Spleen (tissue), 11 donors: ENCODE measurements at regions not wholly inside any gene's neighbourhood (a gene's known extent, or its start where the extent isn't known, plus 50 kb on each side); places are given as distances from the start of the nearest gene placed in this dataset.

Experiments used
- DNase-seq: peaks from one replicate; pipeline ENCODE4 v3.0.0-alpha.2; 2020
- H3K27ac ChIP-seq, 8 donors: fragments of 200-600 bp; sonication (generic) in 7 of 8; 1 replicate in 4 of 8; 2 replicates in 4 of 8; pipeline versions ENCODE4 v1.5.0 to v1.8.0; 2016 to 2021; ENCODE audit warnings: inconsistent platforms in 4 of 8, mild to moderate bottlenecking in 4 of 8, moderate library complexity in 1 of 8
- H3K27me3 ChIP-seq, 7 donors: fragments of 200-600 bp; sonication (generic) in 6 of 7; replicated peaks in 1 of 7; 1 replicate in 4 of 7; 2 replicates in 3 of 7; pipeline versions ENCODE4 v1.5.0 to v1.8.0; 2016 to 2021; ENCODE audit warnings: inconsistent platforms in 3 of 7, mild to moderate bottlenecking in 1 of 7
- H3K36me3 ChIP-seq, 6 donors: fragments of 200-600 bp; sonication (generic) in 5 of 6; 1 replicate in 4 of 6; 2 replicates in 2 of 6; pipeline versions ENCODE4 v1.5.0 to v1.8.0; 2016 to 2021; ENCODE audit warnings: inconsistent platforms in 2 of 6
- H3K4me1 ChIP-seq, 6 donors: fragments of 200-600 bp; sonication (generic) in 5 of 6; 1 replicate in 3 of 6; 2 replicates in 3 of 6; pipeline versions ENCODE4 v1.5.0 to v1.8.0; 2016 to 2021; ENCODE audit warnings: inconsistent platforms in 3 of 6
- H3K4me3 ChIP-seq, 8 donors: fragments of 200-600 bp; sonication (generic) in 7 of 8; 1 replicate in 4 of 8; 2 replicates in 4 of 8; pipeline versions ENCODE4 v1.5.0 to v1.8.0; 2016 to 2021; ENCODE audit warnings: inconsistent platforms in 4 of 8, mild to moderate bottlenecking in 4 of 8, moderate library complexity in 2 of 8
- H3K9me3 ChIP-seq, 8 donors: fragments of 200-600 bp; sonication (generic) in 7 of 8; 1 replicate in 4 of 8; 2 replicates in 4 of 8; pipeline versions ENCODE4 v1.5.0 to v1.8.0; 2016 to 2021; ENCODE audit warnings: inconsistent platforms in 4 of 8
- POLR2A ChIP-seq, 3 donors: fragments of 450-650 bp; IDR thresholded peaks; one replicate each; pipeline ENCODE4 v1.5.1; 2017; ENCODE audit warnings: antibody characterized with exemption in 3 of 3, mild to moderate bottlenecking in 1 of 3
- POLR2AphosphoS5 ChIP-seq, 3 donors: sonication (generic); formaldehyde crosslinking; IDR thresholded peaks; one replicate each; pipeline ENCODE4 v1.5.1; 2017; ENCODE audit warnings: antibody characterized with exemption in 3 of 3
- WGBS, 5 donors: extraction: QIAGEN DNeasy Blood & Tissue Kit in 3 of 5; methylation state at CpG; one replicate each; pipeline versions ENCODE4 v1.1.5 to v1.1.7; 2013 to 2018; 5-methylcytosine and 5-hydroxymethylcytosine counted together
- intact Hi-C: fragments of 100-400 bp; cut with DNase I; formaldehyde crosslinking; loops from one replicate; pipeline ENCODE4 v1.15.0; 2023; ENCODE audit warnings: low total_unique reads
- TF ChIP-seq, protein P1 (sequence below), 11 experiments: fragments of 200-600 bp in 7 of 11; fragments of 450-650 bp in 4 of 11; sonication (generic) in 4 of 11; IDR thresholded peaks in 8 of 11; conservative IDR thresholded peaks in 3 of 11; 1 replicate in 7 of 11; 2 replicates in 4 of 11; pipeline versions ENCODE4 v1.4.0 to v1.8.0; 2016 to 2021; ENCODE audit warnings: antibody characterized with exemption in 11 of 11, inconsistent platforms in 4 of 11, mild to moderate bottlenecking in 1 of 11
- donor health status: healthy with polysubstance abuse.
- donor health status: DM: no; HTN: no; CAD: no; lungs with moderate emphysema.
- donor health status: DM: no; HTN: no; CAD: no.
- donor health status: Bipolar disorder and iron deficiency.
- donor health status: healthy.
- donor health status: DM: no; HTN: no; CAD: no.
- donor health status: DM: yes; HTN: yes; CAD: no.

DNA sequence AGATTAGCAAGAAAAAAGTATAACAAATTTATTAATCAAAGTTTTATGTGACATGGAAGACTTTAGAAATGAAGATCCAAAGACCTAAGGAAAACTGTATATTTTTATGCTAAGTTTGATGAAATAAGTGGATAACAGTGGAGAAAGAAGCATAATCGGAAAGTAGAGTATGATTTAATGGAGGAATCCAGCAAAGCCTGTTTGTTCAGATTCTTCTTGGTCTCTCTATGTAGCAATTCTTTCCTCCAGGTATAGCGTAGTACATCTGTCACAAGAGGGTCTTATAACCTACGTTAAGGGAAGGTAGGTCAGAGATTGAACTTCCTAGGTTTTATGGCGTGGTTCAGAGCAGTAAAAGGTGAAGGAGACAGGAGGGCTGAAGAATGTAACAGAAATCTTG is 600.6 kb upstream of the CHORDC1 start:
- WGBS, 5 donors: 78 to 91% (median 81%) methylated on average over 4 of the region's 4 CpGs
- no peaks in the 10 kb centered on the region for H3K27me3 ChIP-seq
- peaks cover 0 to 6% (median 0%) of the 10 kb centered on the region in 8 donors for H3K9me3 ChIP-seq
- H3K27ac ChIP-seq: no peak overlapping the region
- no peak for DNase-seq
- no peak overlapping the region for H3K4me3 ChIP-seq
- intact Hi-C loops: no loop called here
- H3K4me1 ChIP-seq: no peaks in the 10 kb centered on the region
- no peaks in the 10 kb centered on the region for H3K36me3 ChIP-seq
- no peak for TF ChIP-seq POLR2A (IDR thresholded peaks at IDR 0.05)
- TF ChIP-seq, protein P1, sequence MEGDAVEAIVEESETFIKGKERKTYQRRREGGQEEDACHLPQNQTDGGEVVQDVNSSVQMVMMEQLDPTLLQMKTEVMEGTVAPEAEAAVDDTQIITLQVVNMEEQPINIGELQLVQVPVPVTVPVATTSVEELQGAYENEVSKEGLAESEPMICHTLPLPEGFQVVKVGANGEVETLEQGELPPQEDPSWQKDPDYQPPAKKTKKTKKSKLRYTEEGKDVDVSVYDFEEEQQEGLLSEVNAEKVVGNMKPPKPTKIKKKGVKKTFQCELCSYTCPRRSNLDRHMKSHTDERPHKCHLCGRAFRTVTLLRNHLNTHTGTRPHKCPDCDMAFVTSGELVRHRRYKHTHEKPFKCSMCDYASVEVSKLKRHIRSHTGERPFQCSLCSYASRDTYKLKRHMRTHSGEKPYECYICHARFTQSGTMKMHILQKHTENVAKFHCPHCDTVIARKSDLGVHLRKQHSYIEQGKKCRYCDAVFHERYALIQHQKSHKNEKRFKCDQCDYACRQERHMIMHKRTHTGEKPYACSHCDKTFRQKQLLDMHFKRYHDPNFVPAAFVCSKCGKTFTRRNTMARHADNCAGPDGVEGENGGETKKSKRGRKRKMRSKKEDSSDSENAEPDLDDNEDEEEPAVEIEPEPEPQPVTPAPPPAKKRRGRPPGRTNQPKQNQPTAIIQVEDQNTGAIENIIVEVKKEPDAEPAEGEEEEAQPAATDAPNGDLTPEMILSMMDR (IDR thresholded peaks at IDR 0.05 in 8 of 11, conservative IDR thresholded peaks at IDR 0.05 in 3 of 11): no peak
- TF ChIP-seq POLR2AphosphoS5 (IDR thresholded peaks at IDR 0.05): no peak

DNA sequence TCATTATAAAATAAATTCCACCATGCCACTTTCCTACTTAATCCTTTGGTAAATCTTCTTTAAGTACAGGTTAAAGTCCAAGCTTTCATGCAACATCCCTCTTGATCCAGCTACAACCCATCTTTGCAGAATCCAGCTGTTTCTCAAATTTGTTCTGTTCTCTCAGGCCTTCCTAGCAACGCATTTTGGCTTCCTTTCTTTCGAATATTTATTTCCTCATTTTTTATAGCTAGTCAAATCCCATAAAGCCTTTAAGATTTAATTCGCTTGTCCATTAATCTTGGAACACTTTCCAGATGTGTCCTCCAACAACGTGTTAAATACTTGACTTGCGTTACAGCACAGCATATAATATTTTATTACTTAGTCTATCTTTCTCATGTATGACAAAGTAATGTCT is 600.1 kb upstream of the CHORDC1 start:
- Histone ChIP-seq H3K4me1 (no peaks in the 10 kb centered on the region), H3K4me3 (no peak overlapping the region), H3K36me3 (no peaks in the 10 kb centered on the region), H3K27ac (no peak overlapping the region), H3K27me3 (no peaks in the 10 kb centered on the region), H3K9me3 (peaks cover 0 to 6% (median 0%) of the 10 kb centered on the region in 8 donors)
- TF ChIP-seq, protein P1 (IDR thresholded peaks at IDR 0.05 in 8 of 11, conservative IDR thresholded peaks at IDR 0.05 in 3 of 11): no peak
- TF ChIP-seq POLR2AphosphoS5 (IDR thresholded peaks at IDR 0.05) (no peak), POLR2A (IDR thresholded peaks at IDR 0.05) (no peak)
- DNase-seq: no peak
- WGBS, 5 donors: 73 to 87% (median 81%) methylated on average over 5 of the region's 5 CpGs
- intact Hi-C loops: no loop called here

DNA sequence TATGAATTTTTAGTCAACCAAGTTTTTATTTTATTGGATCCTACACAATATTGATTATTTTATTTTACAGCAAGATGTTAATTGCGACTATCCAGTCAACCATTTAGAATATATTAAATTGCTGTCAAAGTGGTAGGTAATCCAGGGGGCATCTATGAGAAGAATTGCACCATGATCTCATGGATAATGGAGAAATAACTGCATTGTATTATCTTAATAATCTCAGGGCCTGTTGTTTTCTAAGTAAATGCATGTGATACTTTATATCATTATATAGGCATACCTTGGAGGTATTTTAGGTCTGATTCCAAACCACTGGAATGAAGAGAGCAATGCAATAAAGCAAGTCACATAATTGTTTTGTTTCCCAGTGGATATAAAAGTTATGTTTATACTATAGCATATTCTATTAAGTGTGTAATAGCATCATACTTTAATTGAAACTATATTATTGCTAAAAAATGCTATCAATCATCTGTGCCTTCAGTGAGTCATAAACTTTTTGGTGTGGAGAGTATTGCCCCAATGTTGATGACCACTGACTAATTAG is 595.4 kb upstream of the CHORDC1 start:
- H3K36me3 ChIP-seq: no peaks in the 10 kb centered on the region
- no peak overlapping the region for H3K4me3 ChIP-seq
- no peak for TF ChIP-seq POLR2AphosphoS5 (IDR thresholded peaks at IDR 0.05)
- TF ChIP-seq POLR2A (IDR thresholded peaks at IDR 0.05): no peak
- TF ChIP-seq, protein P1 (IDR thresholded peaks at IDR 0.05 in 8 of 11, conservative IDR thresholded peaks at IDR 0.05 in 3 of 11): no peak
- no peak for DNase-seq
- H3K9me3 ChIP-seq: peaks cover 0 to 23% (median 5%) of the 10 kb centered on the region in 8 donors
- no peaks in the 10 kb centered on the region for H3K4me1 ChIP-seq
- no peak overlapping the region for H3K27ac ChIP-seq
- WGBS, 5 donors: 81 to 87% (median 83%) methylated on average over 1 of the region's 1 CpG
- intact Hi-C loops: no loop called here
- no peaks in the 10 kb centered on the region for H3K27me3 ChIP-seq

DNA sequence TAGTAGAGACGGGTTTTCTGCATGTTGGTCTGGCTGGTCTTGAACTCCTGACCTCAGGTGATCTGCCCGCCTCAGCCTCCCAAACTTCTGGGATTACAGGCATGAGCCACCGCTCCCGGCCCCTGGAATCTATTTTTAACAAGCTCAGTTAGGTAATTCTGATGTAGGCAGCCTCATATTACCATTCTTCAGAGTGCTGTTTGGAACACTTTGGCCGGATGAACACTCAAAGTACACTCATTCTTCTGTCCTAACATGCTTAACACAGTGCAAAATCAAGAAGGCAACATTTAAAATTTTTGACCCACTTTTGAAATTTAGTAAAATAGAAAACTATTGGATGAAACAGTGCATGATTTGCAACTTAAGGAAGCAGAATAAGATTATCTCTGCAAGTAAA is 586.7 kb upstream of the CHORDC1 start:
- Histone ChIP-seq H3K4me1 (no peaks in the 10 kb centered on the region), H3K9me3 (peaks cover 0 to 30% (median 3%) of the 10 kb centered on the region in 8 donors), H3K27ac (no peak overlapping the region), H3K27me3 (no peaks in the 10 kb centered on the region), H3K4me3 (no peak overlapping the region), H3K36me3 (no peaks in the 10 kb centered on the region)
- DNase-seq: no peak
- TF ChIP-seq POLR2A (IDR thresholded peaks at IDR 0.05) (no peak), POLR2AphosphoS5 (IDR thresholded peaks at IDR 0.05) (no peak)
- TF ChIP-seq, protein P1 (IDR thresholded peaks at IDR 0.05 in 8 of 11, conservative IDR thresholded peaks at IDR 0.05 in 3 of 11): no peak
- 85 to 93% (median 85%) methylated on average over 5 of the region's 5 CpGs for WGBS, 5 donors
- intact Hi-C loops: no loop called here
